ENCODE measurements at regions not wholly inside any gene's neighbourhood (a gene's known extent, or its start where the extent isn't known, plus 50 kb on each side); places are given as distances from the start of the nearest gene placed in this dataset.
"Not testable (repeated sequence)": the region's sequence is repeated elsewhere in the genome, so short reads cannot be mapped to it uniquely, and the experiment has no call there.

GRCh38 chr22:48500471-48501230 lies 1327.0 kb downstream of the BRD1 start:
- 84 to 89% methylated on average over 30 of the region's 31 CpGs for WGBS, 2 donors
- no peak overlapping the region for H3K4me3 ChIP-seq
- no peaks in the 10 kb centered on the region for H3K36me3 ChIP-seq
- H3K9me3 ChIP-seq, result no peaks in the 10 kb centered on the region
- no peaks in the 10 kb centered on the region for H3K27me3 ChIP-seq
- DNase-seq (ENCODE audit: low spot score in 2 of 2), result no peak
- TF ChIP-seq CTCF (IDR thresholded peaks at IDR 0.05), result no peak
- no peak for TF ChIP-seq EP300 (IDR thresholded peaks at IDR 0.05)
- no peak for TF ChIP-seq POLR2A (IDR thresholded peaks at IDR 0.05)
- no peak overlapping the region for H3K27ac ChIP-seq
- H3K4me1 ChIP-seq, result no peaks in the 10 kb centered on the region

- no peaks in the 10 kb centered on the region for H3K9me3 ChIP-seq
- H3K4me1 ChIP-seq, result no peaks in the 10 kb centered on the region
- WGBS, 2 donors, result 80 to 81% methylated on average over 26 of the region's 26 CpGs
- no peak overlapping the region for H3K4me3 ChIP-seq
- H3K36me3 ChIP-seq, result no peaks in the 10 kb centered on the region
- no peaks in the 10 kb centered on the region for H3K27me3 ChIP-seq
- TF ChIP-seq CTCF (IDR thresholded peaks at IDR 0.05) (no peak), POLR2A (IDR thresholded peaks at IDR 0.05) (no peak), EP300 (IDR thresholded peaks at IDR 0.05) (no peak)
- H3K27ac ChIP-seq, result no peak overlapping the region
- DNase-seq (ENCODE audit: low spot score in 2 of 2), result no peak
Observed at GRCh38 chr22:48499456-48500425, 1327.9 kb downstream of the BRD1 start.

GRCh38 chr22:48498526-48499331 lies 1328.9 kb downstream of the BRD1 start:
- no peak overlapping the region for H3K4me3 ChIP-seq
- H3K27ac ChIP-seq, result no peak overlapping the region
- TF ChIP-seq CTCF (IDR thresholded peaks at IDR 0.05), result no peak
- TF ChIP-seq POLR2A (IDR thresholded peaks at IDR 0.05), result no peak
- no peak for TF ChIP-seq EP300 (IDR thresholded peaks at IDR 0.05)
- no peaks in the 10 kb centered on the region for H3K4me1 ChIP-seq
- no peaks in the 10 kb centered on the region for H3K36me3 ChIP-seq
- H3K27me3 ChIP-seq, result no peaks in the 10 kb centered on the region
- no peaks in the 10 kb centered on the region for H3K9me3 ChIP-seq
- WGBS, 2 donors, result 63 to 71% methylated on average over 26 of the region's 26 CpGs
- DNase-seq (ENCODE audit: low spot score in 2 of 2), result no peak

GRCh38 chr22:48497743-48498520 lies 1329.7 kb downstream of the BRD1 start:
- DNase-seq (ENCODE audit: low spot score in 2 of 2); H3K27me3 ChIP-seq: not testable (repeated sequence)
- 82 to 89% methylated on average over 3 to 4 of the region's 16 CpGs for whole genome bisulfite sequencing, 2 donors

More at GRCh38 chr22:48497743-48498520, 1329.7 kb downstream of the BRD1 start:
- not testable (repeated sequence) for H3K36me3 ChIP-seq, H3K4me3 ChIP-seq, H3K27ac ChIP-seq, H3K9me3 ChIP-seq, H3K4me1 ChIP-seq

Data from tibial nerve (tissue), 4 donors.